GM12878 (cell line): ENCODE measurements at regions not wholly inside any gene's neighbourhood (a gene's known extent, or its start where the extent isn't known, plus 50 kb on each side); places are given as distances from the start of the nearest gene placed in this dataset.

Experiments
- ATAC-seq: fragments of 200-7000 bp; cut with Tn5 transposase; 3 replicates; pipeline ENCODE4 v1.9.1; 2020; ENCODE audit warnings: mild to moderate bottlenecking, moderate library complexity
- BruUV-seq: library from RNA; stranded (reverse); fragments of 400-500 nt; replicated peaks from 2 replicates; lab custom pipeline; 2021; lab: Mats Ljungman, UMichigan
- CTCF ChIA-PET: fragments of 300-600 bp; sonication (Branson Sonifier 250); formaldehyde crosslinking; extraction: SDS; loops from one replicate; lab custom pipeline; 2021; ENCODE audit warnings: inconsistent platforms; lab: Yijun Ruan, JAX
- POLR2A ChIA-PET: fragments of 350-600 bp; formaldehyde crosslinking; extraction: SDS; loops from one replicate; lab custom pipeline; 2021; ENCODE audit warnings: inconsistent platforms; lab: Charles Lee
- RAD21 ChIA-PET: fragments of 300-600 bp; sonication (Branson Sonifier 250); formaldehyde crosslinking; loops from one replicate; lab custom pipeline; 2023; ENCODE audit warnings: antibody characterized with exemption; ENCODE audit not compliant: unreplicated experiment; lab: Charles Lee
- SMC1A ChIA-PET: fragments of 300-600 bp; sonication (Branson Sonifier 250); formaldehyde crosslinking; loops from one replicate; lab custom pipeline; 2023; ENCODE audit not compliant: unreplicated experiment, uncharacterized antibody; lab: Charles Lee
- DNase-seq: peaks from one replicate; pipeline ENCODE4 v3.0.0-alpha.2; 2011; ENCODE audit warnings: low read depth, low spot score
- FAIRE-seq: peaks from 3 replicates; lab custom pipeline; 2011; peaks lifted over from hg19 to GRCh38; lab: Jason Lieb, UNC
- H2AFZ ChIP-seq: 2 replicates; pipeline ENCODE4 v1.6.0; 2011; ENCODE audit warnings: low read depth, low read length, control low read depth; ENCODE audit not compliant: control insufficient read depth
- H3K27ac ChIP-seq: 2 replicates; pipeline ENCODE4 v1.5.1; 2011; ENCODE audit warnings: control low read depth; ENCODE audit not compliant: control insufficient read depth, insufficient read depth
- H3K27me3 ChIP-seq, 2 experiments: replicated peaks in 1 of 2; 2 replicates each; pipeline versions ENCODE4 v1.6.0 to v1.6.1; 2011; ENCODE audit warnings: low read length in 1 of 2; ENCODE audit not compliant: control insufficient read depth in 2 of 2, insufficient read depth in 2 of 2
- H3K36me3 ChIP-seq, 2 experiments: 2 replicates each; pipeline ENCODE4 v1.5.1; 2011; ENCODE audit warnings: low read length in 1 of 2; ENCODE audit not compliant: control insufficient read depth in 2 of 2, insufficient read depth in 2 of 2
- H3K4me1 ChIP-seq: 2 replicates; pipeline ENCODE4 v1.6.1; 2011; ENCODE audit warnings: mild to moderate bottlenecking, low read length, moderate library complexity, mixed read lengths; ENCODE audit not compliant: control insufficient read depth, insufficient read depth
- H3K4me2 ChIP-seq: 2 replicates; pipeline ENCODE4 v1.6.0; 2011; ENCODE audit warnings: control low read depth; ENCODE audit not compliant: control insufficient read depth, insufficient read depth
- H3K4me3 ChIP-seq: fragments of 200-600 bp; sonication (generic); 2 replicates; pipeline ENCODE4 v1.5.1; 2016
- H3K79me2 ChIP-seq: 2 replicates; pipeline ENCODE4 v1.6.0; 2011; ENCODE audit warnings: low read length; ENCODE audit not compliant: control insufficient read depth, insufficient read depth
- H3K9ac ChIP-seq: 2 replicates; pipeline ENCODE4 v1.8.0; 2011; ENCODE audit warnings: low read length, control low read depth, mixed read lengths; ENCODE audit not compliant: control insufficient read depth, insufficient read depth
- H3K9me3 ChIP-seq: replicated peaks from 3 replicates; pipeline ENCODE4 v1.5.1; 2011; ENCODE audit warnings: mild to moderate bottlenecking, low read length; ENCODE audit not compliant: control insufficient read depth, insufficient read depth
- H4K20me1 ChIP-seq: 2 replicates; pipeline ENCODE4 v1.6.0; 2011; ENCODE audit not compliant: control insufficient read depth, insufficient read depth
- BACH1 ChIP-seq: fragments of 450-650 bp; IDR thresholded peaks from 2 replicates; pipeline ENCODE4 v1.6.1; 2017; ENCODE audit warnings: mild to moderate bottlenecking, borderline replicate concordance
- CBX5 ChIP-seq: sonication (generic); IDR thresholded peaks from 2 replicates; pipeline ENCODE4 v1.6.1; 2016; ENCODE audit warnings: low read depth, moderate library complexity, mild to moderate bottlenecking, inconsistent platforms
- E2F4 ChIP-seq: IDR thresholded peaks from 2 replicates; pipeline ENCODE4 v1.6.1; 2012; ENCODE audit warnings: low read depth, low read length, improper control_type of control experiment
- EZH2 ChIP-seq: IDR thresholded peaks from 2 replicates; pipeline ENCODE4 v1.6.1; 2012; ENCODE audit warnings: low read depth, mild to moderate bottlenecking, control low read depth, inconsistent platforms, low read length, borderline replicate concordance; ENCODE audit not compliant: control insufficient read depth
- NFYA ChIP-seq: IDR thresholded peaks from 2 replicates; pipeline ENCODE4 v1.6.1; 2011; ENCODE audit warnings: low read depth, mild to moderate bottlenecking, low read length, improper control_type of control experiment, borderline replicate concordance
- NR2F1 ChIP-seq: fragments of 450-650 bp; conservative IDR thresholded peaks from 2 replicates; pipeline ENCODE4 v1.6.1; 2017; ENCODE audit warnings: mild to moderate bottlenecking
- POLR2AphosphoS2 ChIP-seq: IDR thresholded peaks from 2 replicates; pipeline ENCODE4 v1.6.1; 2011; ENCODE audit warnings: low read depth, mild to moderate bottlenecking, low read length, improper control_type of control experiment, moderate library complexity
- WGBS: methylation state at CpG from one replicate; pipeline ENCODE4 v1.1.6; 2016; ENCODE audit warnings: low lambda C conversion rate; ENCODE audit not compliant: insufficient replicate concordance, insufficient coverage; ENCODE audit errors: missing lambda C conversion rate; 5-methylcytosine and 5-hydroxymethylcytosine counted together
- in situ Hi-C: fragments of 300-500 bp; cut with MboI; formaldehyde crosslinking; loops from 9 replicates; pipeline ENCODE4 v1.14.3; 2018; ENCODE audit warnings: mixed read lengths
- intact Hi-C: fragments of 100-400 bp; cut with micrococcal nuclease; formaldehyde crosslinking; loops from one replicate; pipeline ENCODE4 v1.14.2; 2022; ENCODE audit not compliant: unreplicated experiment
- TF ChIP-seq, protein P1 (sequence below): fragments of 450-650 bp; IDR thresholded peaks from 2 replicates; pipeline ENCODE4 v1.6.1; 2017; ENCODE audit warnings: borderline replicate concordance
- TF ChIP-seq, protein P2 (sequence below): IDR thresholded peaks from 2 replicates; pipeline ENCODE4 v1.6.1; 2012; ENCODE audit warnings: mild to moderate bottlenecking, low read depth, low read length

GRCh38 chr5:96509721-96510350 is 76.8 kb upstream of the PCSK1 start:
- CTCF ChIA-PET = interaction anchor here (0.7 to 1.2 kb wide), 2 partner anchors 86 to 113 kb away, joined by 3 read pairs; no protein-coding TSS in a partner anchor
- SMC1A ChIA-PET = interaction anchor here (0.6 to 0.8 kb wide), 2 partner anchors 27 to 156 kb away, joined by 3 read pairs; no protein-coding TSS in a partner anchor
- TF ChIP-seq NFYA (no peak), BACH1 (no peak), CBX5 (no peak), EZH2 (no peak), E2F4 (no peak), POLR2AphosphoS2 (no peak), NR2F1 (no peak)
- TF ChIP-seq, protein P1, sequence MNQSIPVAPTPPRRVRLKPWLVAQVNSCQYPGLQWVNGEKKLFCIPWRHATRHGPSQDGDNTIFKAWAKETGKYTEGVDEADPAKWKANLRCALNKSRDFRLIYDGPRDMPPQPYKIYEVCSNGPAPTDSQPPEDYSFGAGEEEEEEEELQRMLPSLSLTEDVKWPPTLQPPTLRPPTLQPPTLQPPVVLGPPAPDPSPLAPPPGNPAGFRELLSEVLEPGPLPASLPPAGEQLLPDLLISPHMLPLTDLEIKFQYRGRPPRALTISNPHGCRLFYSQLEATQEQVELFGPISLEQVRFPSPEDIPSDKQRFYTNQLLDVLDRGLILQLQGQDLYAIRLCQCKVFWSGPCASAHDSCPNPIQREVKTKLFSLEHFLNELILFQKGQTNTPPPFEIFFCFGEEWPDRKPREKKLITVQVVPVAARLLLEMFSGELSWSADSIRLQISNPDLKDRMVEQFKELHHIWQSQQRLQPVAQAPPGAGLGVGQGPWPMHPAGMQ = no peak
- TF ChIP-seq, protein P2, sequence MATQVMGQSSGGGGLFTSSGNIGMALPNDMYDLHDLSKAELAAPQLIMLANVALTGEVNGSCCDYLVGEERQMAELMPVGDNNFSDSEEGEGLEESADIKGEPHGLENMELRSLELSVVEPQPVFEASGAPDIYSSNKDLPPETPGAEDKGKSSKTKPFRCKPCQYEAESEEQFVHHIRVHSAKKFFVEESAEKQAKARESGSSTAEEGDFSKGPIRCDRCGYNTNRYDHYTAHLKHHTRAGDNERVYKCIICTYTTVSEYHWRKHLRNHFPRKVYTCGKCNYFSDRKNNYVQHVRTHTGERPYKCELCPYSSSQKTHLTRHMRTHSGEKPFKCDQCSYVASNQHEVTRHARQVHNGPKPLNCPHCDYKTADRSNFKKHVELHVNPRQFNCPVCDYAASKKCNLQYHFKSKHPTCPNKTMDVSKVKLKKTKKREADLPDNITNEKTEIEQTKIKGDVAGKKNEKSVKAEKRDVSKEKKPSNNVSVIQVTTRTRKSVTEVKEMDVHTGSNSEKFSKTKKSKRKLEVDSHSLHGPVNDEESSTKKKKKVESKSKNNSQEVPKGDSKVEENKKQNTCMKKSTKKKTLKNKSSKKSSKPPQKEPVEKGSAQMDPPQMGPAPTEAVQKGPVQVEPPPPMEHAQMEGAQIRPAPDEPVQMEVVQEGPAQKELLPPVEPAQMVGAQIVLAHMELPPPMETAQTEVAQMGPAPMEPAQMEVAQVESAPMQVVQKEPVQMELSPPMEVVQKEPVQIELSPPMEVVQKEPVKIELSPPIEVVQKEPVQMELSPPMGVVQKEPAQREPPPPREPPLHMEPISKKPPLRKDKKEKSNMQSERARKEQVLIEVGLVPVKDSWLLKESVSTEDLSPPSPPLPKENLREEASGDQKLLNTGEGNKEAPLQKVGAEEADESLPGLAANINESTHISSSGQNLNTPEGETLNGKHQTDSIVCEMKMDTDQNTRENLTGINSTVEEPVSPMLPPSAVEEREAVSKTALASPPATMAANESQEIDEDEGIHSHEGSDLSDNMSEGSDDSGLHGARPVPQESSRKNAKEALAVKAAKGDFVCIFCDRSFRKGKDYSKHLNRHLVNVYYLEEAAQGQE = no peak

More at GRCh38 chr5:96509721-96510350, 76.8 kb upstream of the PCSK1 start:
- in situ Hi-C loops = no loop called here
- no peaks in the 10 kb centered on the region for H3K79me2 ChIP-seq
- no peak overlapping the region for H2AFZ ChIP-seq
- DNase-seq (no peak), FAIRE-seq (no peak), ATAC-seq (no peak)
- H3K27ac ChIP-seq = no peak overlapping the region
- no peak overlapping the region for H3K4me2 ChIP-seq
- no peaks in the 10 kb centered on the region for H3K36me3 ChIP-seq
- no peak overlapping the region for H3K4me3 ChIP-seq
- H3K4me1 ChIP-seq = no peaks in the 10 kb centered on the region
- RAD21 ChIA-PET = no interaction called here
- H3K9me3 ChIP-seq = no peaks in the 10 kb centered on the region
- WGBS = 1% methylated on average over 5 of the region's 5 CpGs
- no peak overlapping the region for H3K9ac ChIP-seq
- intact Hi-C loops = no loop called here
- POLR2A ChIA-PET = no interaction called here
- no peaks in the 10 kb centered on the region for H3K27me3 ChIP-seq
- BruUV-seq = no TSS peak
- H4K20me1 ChIP-seq = no peaks in the 10 kb centered on the region; the same call in 1 of the 2 replicates
